ENCODE measurements at regions not wholly inside any gene's neighbourhood (a gene's known extent, or its start where the extent isn't known, plus 50 kb on each side); places are given as distances from the start of the nearest gene placed in this dataset.
A peak's percentile ranks its signal among the peaks of the same experiment; 100 is the strongest.

DNA sequence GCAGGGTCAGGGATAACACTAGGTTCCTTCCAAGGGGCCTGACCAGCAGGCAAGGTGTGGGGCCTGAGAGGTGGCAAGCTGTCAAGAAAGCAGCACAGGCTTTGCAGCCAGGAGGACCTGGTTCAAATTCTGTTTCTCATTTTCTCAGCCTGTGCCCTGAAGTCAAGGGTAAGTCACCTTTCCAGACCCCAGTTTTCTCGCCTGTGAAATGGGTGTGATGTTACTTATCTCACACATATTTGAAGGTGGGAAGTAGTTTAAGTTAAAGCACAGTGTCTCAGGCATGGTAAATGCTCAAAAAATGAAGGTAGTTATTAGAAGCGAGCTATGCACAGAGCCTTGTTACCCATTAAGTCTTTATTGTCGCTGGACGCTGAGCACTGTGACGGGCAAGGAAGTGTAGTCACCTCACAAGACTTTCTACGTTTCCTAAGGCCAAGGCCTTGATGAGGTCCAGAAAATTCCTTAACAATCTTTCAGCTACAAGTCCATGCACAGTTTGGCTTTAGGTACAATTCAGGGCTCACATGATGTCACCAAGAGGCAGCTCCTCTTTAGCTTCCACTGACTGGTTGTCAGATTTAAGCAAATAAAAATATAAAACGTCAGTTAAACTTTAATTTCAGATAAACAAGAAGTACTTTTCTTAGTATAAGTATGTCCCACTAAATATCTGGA lies 522.6 kb upstream of the PROK2 start:
- DNase-seq (ENCODE audit: low read depth): no peak
- TF ChIP-seq, protein P1, sequence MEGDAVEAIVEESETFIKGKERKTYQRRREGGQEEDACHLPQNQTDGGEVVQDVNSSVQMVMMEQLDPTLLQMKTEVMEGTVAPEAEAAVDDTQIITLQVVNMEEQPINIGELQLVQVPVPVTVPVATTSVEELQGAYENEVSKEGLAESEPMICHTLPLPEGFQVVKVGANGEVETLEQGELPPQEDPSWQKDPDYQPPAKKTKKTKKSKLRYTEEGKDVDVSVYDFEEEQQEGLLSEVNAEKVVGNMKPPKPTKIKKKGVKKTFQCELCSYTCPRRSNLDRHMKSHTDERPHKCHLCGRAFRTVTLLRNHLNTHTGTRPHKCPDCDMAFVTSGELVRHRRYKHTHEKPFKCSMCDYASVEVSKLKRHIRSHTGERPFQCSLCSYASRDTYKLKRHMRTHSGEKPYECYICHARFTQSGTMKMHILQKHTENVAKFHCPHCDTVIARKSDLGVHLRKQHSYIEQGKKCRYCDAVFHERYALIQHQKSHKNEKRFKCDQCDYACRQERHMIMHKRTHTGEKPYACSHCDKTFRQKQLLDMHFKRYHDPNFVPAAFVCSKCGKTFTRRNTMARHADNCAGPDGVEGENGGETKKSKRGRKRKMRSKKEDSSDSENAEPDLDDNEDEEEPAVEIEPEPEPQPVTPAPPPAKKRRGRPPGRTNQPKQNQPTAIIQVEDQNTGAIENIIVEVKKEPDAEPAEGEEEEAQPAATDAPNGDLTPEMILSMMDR (conservative IDR thresholded peaks at IDR 0.05; ENCODE audit: low read depth, low read length): no peak
- H3K4me3 ChIP-seq (ENCODE audit: low read depth, low read length): no peak overlapping the region

DNA sequence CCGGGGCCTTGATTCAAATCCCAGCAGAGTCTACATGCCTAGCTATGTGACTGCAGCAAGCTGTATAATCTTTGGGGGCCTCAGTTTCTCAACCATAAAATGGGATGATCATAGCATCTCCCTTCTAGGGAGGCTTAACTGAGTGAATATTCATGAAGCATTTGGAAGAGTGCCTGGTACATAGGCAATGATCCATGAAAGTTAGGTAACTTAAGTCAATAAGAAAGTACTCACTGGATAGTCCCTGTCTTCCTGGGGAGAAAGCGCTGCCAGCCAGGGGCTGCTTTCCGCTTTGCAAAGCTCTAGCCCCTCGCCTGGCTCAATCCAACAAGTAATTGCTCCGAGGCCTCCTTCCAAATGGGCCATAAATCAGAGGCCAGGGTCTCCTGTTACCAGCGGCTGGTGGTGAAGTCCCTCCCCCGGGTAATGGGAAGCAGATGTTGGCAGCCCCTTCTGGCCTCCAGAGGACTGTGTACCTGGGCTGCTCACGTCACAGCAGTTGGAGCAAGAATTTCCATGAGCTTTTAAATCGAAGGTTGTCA lies 521.9 kb upstream of the PROK2 start:
- TF ChIP-seq, protein P1 (conservative IDR thresholded peaks at IDR 0.05; ENCODE audit: low read depth, low read length): no peak
- DNase-seq (ENCODE audit: low read depth): peak; percentile 49

DNA sequence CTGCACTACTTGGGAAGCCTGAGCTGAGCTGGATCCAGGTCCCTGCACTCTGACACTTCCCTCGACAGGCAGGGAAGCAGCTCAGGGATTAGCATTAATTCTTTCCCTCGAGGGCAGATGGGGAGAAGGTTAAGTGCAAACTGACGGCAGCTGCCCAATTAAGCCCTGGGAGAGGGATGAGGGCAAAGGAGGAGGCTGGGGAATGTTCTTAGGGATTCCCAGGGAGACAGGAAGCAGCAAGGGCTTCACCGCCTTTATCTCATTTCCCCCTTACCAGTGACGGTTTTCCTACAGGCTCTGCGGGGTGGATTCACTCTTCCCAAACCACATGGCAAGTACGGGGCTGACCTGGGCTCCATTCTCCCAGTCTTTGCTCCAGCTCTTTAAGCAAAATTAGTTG lies 519.0 kb upstream of the PROK2 start:
- TF ChIP-seq, protein P1 (conservative IDR thresholded peaks at IDR 0.05; ENCODE audit: low read depth, low read length): no peak
- peak; percentile 16 for DNase-seq (ENCODE audit: low read depth)
- H3K4me3 ChIP-seq (ENCODE audit: low read depth, low read length): no peak overlapping the region

More for the DNA sequence above, 521.9 kb upstream of the PROK2 start:
- H3K4me3 ChIP-seq (ENCODE audit: low read depth, low read length): no peak overlapping the region

DNA sequence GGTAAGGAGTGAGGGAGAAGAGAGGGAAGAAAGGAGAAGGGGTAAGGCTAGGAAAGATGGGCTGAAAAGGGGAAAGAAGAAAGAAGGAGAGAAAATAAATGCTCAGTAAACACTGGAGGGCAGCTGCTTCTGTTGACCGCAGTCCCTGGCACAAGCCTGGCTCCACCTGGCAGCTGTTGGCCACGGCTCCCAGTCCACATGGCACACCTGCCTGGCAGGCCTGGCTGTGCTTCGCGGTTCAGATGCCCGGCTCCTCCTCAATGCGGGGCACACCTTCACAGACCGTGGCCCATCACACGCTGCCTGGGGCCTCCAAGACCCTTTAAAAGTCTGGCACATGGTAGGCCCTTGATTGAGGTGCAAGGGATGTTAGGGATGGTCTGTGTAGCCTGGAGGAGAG lies 516.8 kb upstream of the PROK2 start:
- no peak for DNase-seq (ENCODE audit: low read depth)
- TF ChIP-seq, protein P1 (conservative IDR thresholded peaks at IDR 0.05; ENCODE audit: low read depth, low read length): no peak
- H3K4me3 ChIP-seq (ENCODE audit: low read depth, low read length): no peak overlapping the region

DNA sequence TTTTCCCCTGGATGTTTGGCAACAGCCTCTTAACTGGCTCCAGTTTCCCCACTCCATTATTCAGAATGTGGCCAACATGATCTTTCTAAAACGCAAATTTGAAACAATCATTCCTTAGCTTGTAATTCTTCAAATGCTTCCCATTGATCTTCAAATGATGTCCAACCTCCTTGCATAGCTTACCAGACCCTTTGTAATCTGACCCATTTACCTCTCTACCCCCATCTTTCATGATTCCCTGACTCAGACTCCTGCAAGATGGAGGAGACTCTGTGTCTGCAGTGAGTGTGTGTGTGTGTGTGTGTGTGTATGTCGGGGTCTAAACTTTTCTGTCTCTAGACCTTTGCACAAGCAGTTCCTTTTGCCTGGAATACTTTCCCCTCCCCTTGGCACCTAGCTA lies 515.7 kb upstream of the PROK2 start:
- DNase-seq (ENCODE audit: low read depth): no peak
- H3K4me3 ChIP-seq (ENCODE audit: low read depth, low read length): no peak overlapping the region
- TF ChIP-seq, protein P1 (conservative IDR thresholded peaks at IDR 0.05; ENCODE audit: low read depth, low read length): no peak

DNA sequence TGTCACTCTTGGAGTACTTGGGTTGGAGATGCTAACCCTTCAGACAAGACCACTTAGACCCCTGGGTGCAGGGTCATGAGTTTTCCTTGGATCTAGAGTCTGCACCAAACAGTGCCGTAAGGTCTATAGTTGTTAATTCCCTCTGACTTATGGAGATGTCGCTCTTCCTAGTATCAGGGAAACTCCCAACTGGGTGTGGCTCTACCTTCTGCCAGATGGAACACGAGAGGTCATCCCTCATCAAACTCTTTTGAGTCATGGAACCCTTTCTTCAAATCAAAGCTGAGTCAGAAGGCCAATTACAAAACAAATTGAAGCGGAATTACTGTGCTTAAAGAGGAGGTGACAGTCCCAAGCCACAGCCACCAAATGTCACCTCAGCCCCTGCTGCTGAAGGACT lies 514.9 kb upstream of the PROK2 start:
- no peak overlapping the region for H3K4me3 ChIP-seq (ENCODE audit: low read depth, low read length)
- DNase-seq (ENCODE audit: low read depth): no peak
- TF ChIP-seq, protein P1 (conservative IDR thresholded peaks at IDR 0.05; ENCODE audit: low read depth, low read length): no peak

DNA sequence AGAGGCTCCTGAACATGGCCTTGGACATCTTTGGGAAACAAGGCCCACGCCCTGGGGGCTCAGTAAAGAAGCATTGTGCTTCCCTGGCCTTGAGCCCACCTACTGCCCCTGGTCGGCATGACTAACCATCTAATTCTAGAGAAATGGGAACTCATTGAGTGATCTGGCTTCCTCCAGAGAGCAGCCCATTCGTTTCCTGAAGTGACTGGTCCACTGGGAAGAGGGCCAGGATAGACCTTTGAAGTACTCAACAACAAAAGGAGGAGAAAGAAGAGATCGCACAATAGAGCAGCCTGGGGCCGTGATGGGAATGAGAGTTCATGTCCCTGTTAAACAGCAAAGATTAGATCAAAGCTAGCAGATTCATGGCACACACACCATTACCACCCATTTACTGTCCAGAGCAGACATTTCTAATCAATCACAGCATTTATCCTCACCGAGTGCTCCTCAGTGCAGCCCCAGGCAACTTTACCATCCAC lies 514.4 kb upstream of the PROK2 start:
- DNase-seq (ENCODE audit: low read depth): peak; percentile 14
- TF ChIP-seq, protein P1 (conservative IDR thresholded peaks at IDR 0.05; ENCODE audit: low read depth, low read length): no peak
- no peak overlapping the region for H3K4me3 ChIP-seq (ENCODE audit: low read depth, low read length)

Measured in choroid plexus epithelial cell (primary cell).